ENCODE measurements at regions not wholly inside any gene's neighbourhood (a gene's known extent, or its start where the extent isn't known, plus 50 kb on each side); places are given as distances from the start of the nearest gene placed in this dataset.
"Not testable (repeated sequence)": the region's sequence is repeated elsewhere in the genome, so short reads cannot be mapped to it uniquely, and the experiment has no call there.

DNA sequence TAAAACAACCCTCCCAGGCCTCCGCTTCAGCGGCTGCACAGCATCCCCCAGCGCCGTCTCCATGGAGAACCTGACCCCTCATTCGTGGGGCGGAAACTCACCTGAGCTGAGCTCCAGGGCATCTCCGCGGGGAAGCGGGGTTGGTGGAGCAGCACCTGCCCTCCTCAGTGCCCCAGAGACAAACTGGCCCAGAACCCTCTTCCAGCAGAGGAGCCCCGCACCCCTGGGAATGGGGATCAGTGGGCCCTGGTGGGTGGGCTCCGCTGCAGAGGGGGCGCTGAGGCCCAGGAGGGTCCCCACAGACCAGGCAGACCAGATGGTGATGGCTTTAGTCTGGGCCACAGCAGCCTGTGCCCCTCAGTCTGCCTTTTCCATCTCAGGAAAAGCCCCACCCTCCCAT, 261.2 kb downstream of the ADGRD1 start:
- TF ChIP-seq, protein P1, sequence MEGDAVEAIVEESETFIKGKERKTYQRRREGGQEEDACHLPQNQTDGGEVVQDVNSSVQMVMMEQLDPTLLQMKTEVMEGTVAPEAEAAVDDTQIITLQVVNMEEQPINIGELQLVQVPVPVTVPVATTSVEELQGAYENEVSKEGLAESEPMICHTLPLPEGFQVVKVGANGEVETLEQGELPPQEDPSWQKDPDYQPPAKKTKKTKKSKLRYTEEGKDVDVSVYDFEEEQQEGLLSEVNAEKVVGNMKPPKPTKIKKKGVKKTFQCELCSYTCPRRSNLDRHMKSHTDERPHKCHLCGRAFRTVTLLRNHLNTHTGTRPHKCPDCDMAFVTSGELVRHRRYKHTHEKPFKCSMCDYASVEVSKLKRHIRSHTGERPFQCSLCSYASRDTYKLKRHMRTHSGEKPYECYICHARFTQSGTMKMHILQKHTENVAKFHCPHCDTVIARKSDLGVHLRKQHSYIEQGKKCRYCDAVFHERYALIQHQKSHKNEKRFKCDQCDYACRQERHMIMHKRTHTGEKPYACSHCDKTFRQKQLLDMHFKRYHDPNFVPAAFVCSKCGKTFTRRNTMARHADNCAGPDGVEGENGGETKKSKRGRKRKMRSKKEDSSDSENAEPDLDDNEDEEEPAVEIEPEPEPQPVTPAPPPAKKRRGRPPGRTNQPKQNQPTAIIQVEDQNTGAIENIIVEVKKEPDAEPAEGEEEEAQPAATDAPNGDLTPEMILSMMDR (IDR thresholded peaks at IDR 0.05): not testable (repeated sequence)
- TF ChIP-seq POLR2A (IDR thresholded peaks at IDR 0.05): not testable (repeated sequence)
